Kidney (tissue), 13 donors: ENCODE measurements at regions not wholly inside any gene's neighbourhood (a gene's known extent, or its start where the extent isn't known, plus 50 kb on each side); places are given as distances from the start of the nearest gene placed in this dataset.
A peak's percentile ranks its signal among the peaks of the same experiment; 100 is the strongest.

ENCODE experiments used
- DNase-seq, 5 donors: peaks; one replicate each; pipeline ENCODE4 v3.0.0-alpha.2; 2013 to 2020
- FAIRE-seq: peaks from 2 replicates; lab custom pipeline; 2012; peaks lifted over from hg19 to GRCh38; lab: Jason Lieb, UNC
- H3K27ac ChIP-seq, 2 donors: one replicate each; pipeline ENCODE4 v1.7.0; 2013; ENCODE audit warnings: low read depth in 2 of 2, low read length in 2 of 2, inconsistent platforms in 1 of 2
- H3K27me3 ChIP-seq: one replicate; pipeline ENCODE4 v1.7.1; 2013; ENCODE audit warnings: low read length, inconsistent platforms; ENCODE audit not compliant: control insufficient read depth, insufficient read depth
- H3K36me3 ChIP-seq, 3 donors: one replicate each; pipeline versions ENCODE4 v1.7.0 to v1.7.1; 2013; ENCODE audit warnings: low read length in 3 of 3, control low read depth in 1 of 3, inconsistent platforms in 1 of 3; ENCODE audit not compliant: insufficient read depth in 3 of 3, control insufficient read depth in 2 of 3
- H3K4me1 ChIP-seq, 3 donors: one replicate each; pipeline versions ENCODE4 v1.7.0 to v1.7.1; 2013; ENCODE audit warnings: low read length in 3 of 3, inconsistent platforms in 1 of 3, low read depth in 1 of 3; ENCODE audit not compliant: control insufficient read depth in 2 of 3, insufficient read depth in 2 of 3
- H3K4me3 ChIP-seq, 3 donors: one replicate each; pipeline versions ENCODE4 v1.7.0 to v1.8.1; 2013; ENCODE audit warnings: low read length in 3 of 3, control low read depth in 1 of 3, inconsistent platforms in 1 of 3
- H3K9ac ChIP-seq, 3 donors: one replicate each; pipeline versions ENCODE4 v1.7.0 to v1.7.1; 2013; ENCODE audit warnings: low read length in 3 of 3, control low read depth in 1 of 3, inconsistent platforms in 1 of 3
- H3K9me3 ChIP-seq, 3 donors: one replicate each; pipeline versions ENCODE4 v1.7.0 to v1.7.1; 2013; ENCODE audit warnings: low read length in 3 of 3, control low read depth in 1 of 3, inconsistent platforms in 1 of 3; ENCODE audit not compliant: control insufficient read depth in 2 of 3, insufficient read depth in 1 of 3
- intact Hi-C: fragments of 100-400 bp; cut with DNase I; formaldehyde crosslinking; loops from one replicate; pipeline ENCODE4 v1.11.1; 2022
- TF ChIP-seq, protein P1 (sequence below): IDR thresholded peaks from 3 replicates; pipeline ENCODE4 v1.5.1; 2012; ENCODE audit warnings: mild to moderate bottlenecking, moderate library complexity, borderline replicate concordance; ENCODE audit not compliant: insufficient read depth; ENCODE audit errors: extremely low read depth
- donor health status: control.
- donor health status: control.
- donor health status: control.
- donor health status: control.
- donor health status: control.
- donor health status: DM: yes; HTN: yes; CAD: no.
- donor health status: Normal renal cell carcinoma (clear cell type).

- no peaks in the 10 kb centered on the region for H3K9me3 ChIP-seq
- no peaks in the 10 kb centered on the region for H3K4me1 ChIP-seq
- H3K36me3 ChIP-seq, result no peaks in the 10 kb centered on the region
- no peak overlapping the region for H3K4me3 ChIP-seq
- H3K27ac ChIP-seq, result no peak overlapping the region
- H3K27me3 ChIP-seq, result peaks cover 2% of the 10 kb centered on the region
- FAIRE-seq (no peak), DNase-seq (peak in 1 of 5 donors; percentile 23)
- intact Hi-C loops, result no loop called here
- TF ChIP-seq, protein P1, sequence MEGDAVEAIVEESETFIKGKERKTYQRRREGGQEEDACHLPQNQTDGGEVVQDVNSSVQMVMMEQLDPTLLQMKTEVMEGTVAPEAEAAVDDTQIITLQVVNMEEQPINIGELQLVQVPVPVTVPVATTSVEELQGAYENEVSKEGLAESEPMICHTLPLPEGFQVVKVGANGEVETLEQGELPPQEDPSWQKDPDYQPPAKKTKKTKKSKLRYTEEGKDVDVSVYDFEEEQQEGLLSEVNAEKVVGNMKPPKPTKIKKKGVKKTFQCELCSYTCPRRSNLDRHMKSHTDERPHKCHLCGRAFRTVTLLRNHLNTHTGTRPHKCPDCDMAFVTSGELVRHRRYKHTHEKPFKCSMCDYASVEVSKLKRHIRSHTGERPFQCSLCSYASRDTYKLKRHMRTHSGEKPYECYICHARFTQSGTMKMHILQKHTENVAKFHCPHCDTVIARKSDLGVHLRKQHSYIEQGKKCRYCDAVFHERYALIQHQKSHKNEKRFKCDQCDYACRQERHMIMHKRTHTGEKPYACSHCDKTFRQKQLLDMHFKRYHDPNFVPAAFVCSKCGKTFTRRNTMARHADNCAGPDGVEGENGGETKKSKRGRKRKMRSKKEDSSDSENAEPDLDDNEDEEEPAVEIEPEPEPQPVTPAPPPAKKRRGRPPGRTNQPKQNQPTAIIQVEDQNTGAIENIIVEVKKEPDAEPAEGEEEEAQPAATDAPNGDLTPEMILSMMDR, result no peak
- H3K9ac ChIP-seq, result no peak overlapping the region
These were observed 285.9 kb downstream of the BRD1 start for GRCh38 chr22:49541693-49542230.

GRCh38 chr22:49540913-49541692, 286.6 kb downstream of the BRD1 start:
- no peaks in the 10 kb centered on the region for H3K4me1 ChIP-seq
- intact Hi-C loops, result no loop called here
- TF ChIP-seq, protein P1, result no peak
- H3K27ac ChIP-seq, result no peak overlapping the region
- H3K9ac ChIP-seq, result no peak overlapping the region
- H3K27me3 ChIP-seq, result peaks cover 2% of the 10 kb centered on the region
- H3K4me3 ChIP-seq, result no peak overlapping the region
- FAIRE-seq, result no peak
- H3K9me3 ChIP-seq, result no peaks in the 10 kb centered on the region
- DNase-seq, result peak in 2 of 5 donors; percentile 20 to 61
- H3K36me3 ChIP-seq, result no peaks in the 10 kb centered on the region

GRCh38 chr22:49540084-49540912, 287.4 kb downstream of the BRD1 start:
- Histone ChIP-seq H3K36me3 (no peaks in the 10 kb centered on the region), H3K4me1 (no peaks in the 10 kb centered on the region), H3K27me3 (peaks cover 2% of the 10 kb centered on the region), H3K27ac (no peak overlapping the region), H3K9me3 (no peaks in the 10 kb centered on the region), H3K4me3 (no peak overlapping the region), H3K9ac (no peak overlapping the region)
- intact Hi-C loops, result no loop called here
- TF ChIP-seq, protein P1, result no peak
- FAIRE-seq, result no peak
- peak in 1 of 5 donors; percentile 20 for DNase-seq
